CD4-positive, alpha-beta T cell treated with Interleukin-21 for 1 hour (primary cell): ENCODE measurements at regions not wholly inside any gene's neighbourhood (a gene's known extent, or its start where the extent isn't known, plus 50 kb on each side); places are given as distances from the start of the nearest gene placed in this dataset.

Experiments
- DNase-seq: peaks from one replicate; pipeline ENCODE4 v3.0.0-alpha.2; 2020

DNA sequence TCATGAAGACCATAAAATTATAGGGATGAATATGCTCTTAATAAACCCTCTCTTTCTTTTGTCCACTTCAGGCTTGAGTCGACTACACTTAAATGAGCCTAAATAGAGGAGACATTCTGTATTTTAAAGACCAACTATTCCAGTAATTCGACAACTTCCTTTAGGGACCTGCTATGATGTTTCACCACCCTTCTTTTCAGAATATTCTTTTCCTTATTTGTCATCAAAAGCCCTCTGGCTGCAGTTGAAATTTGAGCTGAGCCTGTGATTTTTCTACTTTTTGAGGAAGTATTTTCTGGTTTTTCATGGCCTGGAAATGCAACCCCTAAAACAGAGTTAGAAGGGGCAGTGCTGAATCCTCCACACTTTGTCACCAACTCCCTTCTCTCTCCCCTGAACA, 287.0 kb downstream of the EPHA4 start:
- DNase-seq, result no peak

DNA sequence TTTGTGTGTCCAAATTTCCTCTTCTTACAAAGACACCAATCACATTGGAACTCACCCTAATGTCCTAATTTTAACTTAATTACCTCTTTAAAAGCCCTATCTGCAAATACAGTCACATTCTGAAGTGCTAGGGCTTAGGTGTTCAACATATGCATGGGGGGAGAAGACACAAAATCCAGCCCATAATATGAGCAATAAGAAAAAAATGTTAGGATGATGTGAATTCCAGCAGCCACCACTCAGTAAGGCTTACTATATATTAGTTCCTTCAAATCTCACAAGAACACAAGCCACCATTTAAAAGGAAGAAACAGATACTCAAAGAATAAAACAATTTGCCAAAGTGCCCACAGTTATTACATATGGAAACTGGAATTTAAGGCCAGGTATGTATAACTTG, 285.7 kb downstream of the EPHA4 start:
- DNase-seq, result no peak

DNA sequence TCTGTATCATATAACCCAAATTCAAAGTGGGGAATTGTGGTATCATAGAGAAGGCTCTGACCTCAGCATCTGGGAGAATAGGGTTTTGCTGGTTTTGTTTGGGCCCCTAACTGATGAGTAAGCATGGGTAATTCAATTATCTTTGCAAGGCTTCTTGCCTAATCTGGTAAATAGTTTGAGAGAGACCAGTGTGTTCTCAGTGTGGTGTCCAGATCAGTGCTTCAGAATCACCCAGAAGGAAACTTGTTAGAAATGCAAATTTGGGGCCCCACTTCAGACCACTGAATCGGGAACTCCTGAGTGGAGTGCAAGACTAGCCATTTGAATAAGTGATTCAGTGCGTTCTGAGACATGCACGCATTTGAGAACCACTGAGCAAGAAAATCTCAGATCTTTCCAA, 282.7 kb downstream of the EPHA4 start:
- DNase-seq, result no peak

DNA sequence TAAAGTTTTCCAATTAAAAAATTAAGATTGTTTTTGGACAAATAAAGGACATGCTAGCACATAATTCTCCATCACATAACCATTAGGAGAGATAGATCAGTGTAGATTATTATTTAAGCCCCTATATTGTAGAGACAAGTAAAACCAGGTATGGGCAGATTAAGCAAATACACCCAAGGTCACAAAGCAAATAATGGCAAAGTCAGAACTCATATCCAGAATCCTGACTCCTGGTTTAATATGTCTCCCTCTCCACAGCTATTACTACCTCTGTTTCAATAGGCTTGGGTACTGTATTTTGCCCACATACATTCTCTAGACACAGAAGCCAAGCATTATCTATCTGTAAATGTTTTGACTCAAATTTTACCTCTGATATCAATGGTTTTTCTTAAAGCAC, 282.3 kb downstream of the EPHA4 start:
- no peak for DNase-seq

DNA sequence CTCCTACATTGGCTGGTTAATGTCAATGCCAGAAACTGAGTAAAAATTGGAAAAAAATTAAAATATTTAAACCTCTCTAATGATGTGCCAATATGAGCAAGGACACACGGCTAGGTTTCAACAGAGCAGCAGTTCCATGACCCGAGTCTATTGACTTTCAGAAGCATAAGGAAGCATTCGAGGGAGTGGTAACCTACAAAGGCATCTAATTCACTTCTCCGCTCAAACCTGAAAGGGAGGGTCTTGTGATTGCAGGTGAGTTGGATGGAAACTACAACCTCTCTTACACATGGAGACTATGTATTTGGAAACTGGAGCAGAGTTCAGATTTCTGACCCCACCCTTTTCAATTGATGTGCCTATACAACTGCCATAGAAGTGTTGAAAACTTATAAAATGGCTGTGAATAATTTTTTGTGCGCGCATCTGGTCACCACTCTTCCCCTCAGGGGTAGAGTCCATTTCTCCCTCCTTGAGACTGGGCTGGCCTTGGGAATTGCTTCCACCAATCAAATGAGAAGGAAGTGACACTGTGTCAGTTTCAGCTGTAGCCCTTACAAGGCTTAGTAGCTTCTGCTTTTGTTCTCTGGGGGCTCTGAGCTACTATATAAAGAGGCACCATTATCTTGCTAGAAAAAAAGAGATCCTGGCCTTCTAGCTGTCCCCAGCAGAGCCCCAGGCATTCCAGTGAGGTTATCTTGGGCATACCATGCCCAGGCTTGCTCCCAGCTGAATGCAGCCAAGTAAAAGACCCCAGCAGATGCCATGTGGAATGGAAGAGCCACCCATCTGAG, 278.0 kb downstream of the EPHA4 start:
- DNase-seq, result no peak

DNA sequence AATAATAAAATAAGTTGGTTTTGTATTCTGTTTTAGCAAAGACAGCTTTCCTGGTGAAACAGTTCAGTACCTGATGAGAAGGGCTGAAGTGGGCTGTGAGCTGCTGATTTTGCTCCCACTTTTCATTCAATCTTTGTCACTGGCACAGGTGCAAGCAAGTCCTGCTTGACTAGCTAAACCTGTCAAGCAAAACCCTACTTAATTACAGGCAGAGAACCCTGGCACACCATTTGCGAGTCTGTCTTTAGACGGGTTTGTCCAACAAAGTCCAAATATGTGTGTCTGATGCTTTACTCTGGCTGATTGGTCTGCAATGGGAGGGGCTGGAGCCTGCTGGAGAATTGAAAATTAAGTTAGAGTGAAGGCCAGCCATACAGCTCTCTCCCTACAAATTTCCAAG, 267.2 kb downstream of the EPHA4 start:
- DNase-seq, result no peak

DNA sequence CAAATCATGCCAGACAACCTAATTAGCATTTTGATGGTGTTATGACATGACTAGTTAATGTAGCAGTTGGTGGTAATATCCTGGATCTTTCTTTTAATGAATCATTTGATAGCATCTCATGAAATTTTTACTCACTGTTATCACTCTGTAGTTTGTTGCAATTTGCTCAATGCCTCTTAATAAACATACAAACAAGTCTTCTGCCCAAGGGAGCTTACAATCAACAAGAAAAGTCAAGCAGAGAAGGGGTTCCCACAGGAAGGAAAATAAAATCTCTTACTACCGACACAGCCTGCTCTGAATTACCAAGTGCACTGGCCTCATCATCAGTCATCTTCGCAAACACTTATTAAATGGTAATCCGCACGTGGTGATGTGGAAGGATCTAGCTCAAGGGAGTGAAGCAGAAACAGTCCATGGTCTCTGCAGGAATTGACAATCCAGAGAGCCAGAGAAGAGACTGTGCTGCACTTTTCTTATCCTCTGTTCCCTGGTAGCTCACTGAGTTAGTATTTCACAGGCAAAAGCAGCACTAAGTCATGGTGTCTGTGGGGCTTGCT, 263.5 kb downstream of the EPHA4 start:
- DNase-seq, result no peak

DNA sequence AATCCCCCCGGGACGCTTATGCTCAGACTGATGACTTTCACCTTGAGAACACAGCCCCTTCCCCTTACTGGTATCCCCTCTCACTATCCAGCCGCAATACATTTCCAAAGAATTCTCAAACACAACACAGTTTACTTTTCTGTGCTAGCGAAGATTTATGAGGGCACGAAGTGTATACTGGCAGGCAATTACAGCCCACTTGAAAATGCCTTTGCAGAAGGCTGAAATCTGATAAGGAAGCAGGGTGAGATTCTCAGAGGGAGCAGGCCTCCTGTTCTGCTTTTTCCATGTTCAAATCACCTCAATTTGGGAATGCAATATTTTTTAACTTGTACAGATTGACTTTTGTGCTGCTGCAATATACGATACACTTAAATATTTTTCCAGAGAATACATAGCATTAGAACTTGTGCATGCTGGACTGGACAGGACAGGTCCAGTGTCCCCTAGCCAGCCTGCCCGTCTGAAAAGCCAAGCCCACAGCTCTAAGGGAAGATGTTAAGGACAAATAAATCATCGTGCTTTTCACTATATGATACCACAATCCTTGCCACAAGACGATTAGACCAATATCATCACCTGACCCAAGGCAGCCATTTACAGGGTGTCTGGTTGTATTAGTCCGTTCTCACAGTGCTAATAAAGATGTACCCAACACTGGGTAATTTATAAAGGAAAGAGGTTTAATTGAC, 262.1 kb downstream of the EPHA4 start:
- no peak for DNase-seq

DNA sequence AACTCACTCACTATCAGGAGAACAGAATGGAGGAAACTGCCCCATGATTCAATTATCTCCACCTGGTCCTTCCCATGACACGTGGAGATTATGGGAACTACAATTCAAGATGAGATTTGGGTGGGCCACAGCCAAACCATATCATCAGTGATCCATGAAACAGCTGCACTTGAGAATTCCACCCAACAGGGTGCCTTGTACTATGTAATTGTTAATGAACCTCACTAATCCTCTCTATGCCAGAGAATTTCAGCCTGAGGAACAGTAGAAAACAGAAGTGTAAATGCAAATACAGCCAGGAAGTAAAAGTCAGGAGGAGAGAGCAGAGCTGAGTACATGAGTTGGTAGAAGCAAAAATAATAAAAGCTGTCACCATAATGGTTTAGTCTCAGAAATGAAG, 261.4 kb downstream of the EPHA4 start:
- DNase-seq, result no peak

DNA sequence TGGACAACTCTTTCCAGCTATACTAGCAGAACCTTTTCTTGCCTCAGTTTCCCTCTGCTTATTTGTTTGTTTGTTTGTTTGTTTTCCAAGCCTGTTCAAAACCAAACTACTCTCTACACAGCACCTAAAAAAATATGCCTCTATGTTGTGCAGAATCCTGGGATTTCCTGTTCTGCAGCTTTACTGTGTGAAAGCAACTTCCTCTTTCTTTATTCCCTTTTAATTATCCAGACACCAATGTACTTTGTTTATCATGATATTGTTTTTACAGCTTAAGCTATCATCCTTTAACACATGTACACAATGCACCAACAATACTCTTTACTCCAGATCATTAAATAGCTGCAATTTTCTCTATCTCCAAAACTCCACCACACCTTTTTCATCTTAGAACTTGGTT, 259.5 kb downstream of the EPHA4 start:
- DNase-seq, result no peak

DNA sequence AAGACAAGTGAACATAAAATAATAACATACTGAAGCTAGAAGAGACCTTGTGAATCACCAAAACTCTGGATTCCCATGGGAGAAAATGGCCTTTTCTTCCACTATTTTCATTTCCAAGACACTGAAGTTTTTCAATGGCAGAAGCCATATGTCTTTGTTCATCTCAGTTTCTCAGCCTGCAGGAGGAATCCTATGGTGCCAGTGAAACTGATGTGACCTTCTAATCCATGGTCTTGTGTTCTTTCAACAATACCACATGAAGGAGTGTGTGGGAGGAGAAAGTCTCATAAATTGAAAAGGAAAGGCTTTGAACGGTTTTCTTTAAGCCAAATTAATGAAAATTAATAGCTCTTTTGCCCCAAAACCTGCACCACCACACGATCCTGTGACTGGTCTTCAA, 257.3 kb downstream of the EPHA4 start:
- DNase-seq, result no peak

DNA sequence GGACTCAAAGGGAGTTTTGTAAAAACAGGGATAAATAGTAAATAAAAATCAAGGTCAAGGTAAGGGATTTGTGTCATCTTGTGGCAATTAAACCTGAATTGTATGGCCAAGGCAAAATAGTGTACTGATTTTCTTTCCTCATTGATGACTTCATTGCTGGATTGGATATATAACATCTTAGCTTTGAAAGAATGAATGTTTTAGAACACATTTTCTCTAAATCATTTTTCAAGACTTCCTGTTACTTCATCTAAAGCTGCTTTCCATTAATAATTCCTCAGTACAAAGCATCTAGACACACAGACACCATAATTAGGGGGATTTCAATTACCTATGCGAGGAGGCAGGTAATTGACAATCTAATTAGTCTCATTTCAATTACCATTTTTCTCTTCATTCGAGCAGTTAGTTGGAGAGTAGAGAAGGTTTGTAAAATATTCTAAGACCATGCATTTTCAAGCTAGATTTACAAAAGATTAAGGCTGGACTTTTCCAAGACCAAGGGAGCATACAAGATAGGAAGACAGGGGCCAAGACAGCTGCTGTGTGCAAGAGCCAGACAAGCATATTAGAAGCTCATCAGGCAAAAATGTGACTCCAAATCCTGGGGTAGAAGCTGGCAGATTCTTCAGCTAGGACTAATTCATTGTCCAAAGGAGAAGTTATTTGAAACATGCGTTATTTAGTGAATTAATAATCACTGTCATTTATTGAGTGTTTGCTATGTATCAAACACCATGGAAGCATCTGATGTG, 253.6 kb downstream of the EPHA4 start:
- no peak for DNase-seq

DNA sequence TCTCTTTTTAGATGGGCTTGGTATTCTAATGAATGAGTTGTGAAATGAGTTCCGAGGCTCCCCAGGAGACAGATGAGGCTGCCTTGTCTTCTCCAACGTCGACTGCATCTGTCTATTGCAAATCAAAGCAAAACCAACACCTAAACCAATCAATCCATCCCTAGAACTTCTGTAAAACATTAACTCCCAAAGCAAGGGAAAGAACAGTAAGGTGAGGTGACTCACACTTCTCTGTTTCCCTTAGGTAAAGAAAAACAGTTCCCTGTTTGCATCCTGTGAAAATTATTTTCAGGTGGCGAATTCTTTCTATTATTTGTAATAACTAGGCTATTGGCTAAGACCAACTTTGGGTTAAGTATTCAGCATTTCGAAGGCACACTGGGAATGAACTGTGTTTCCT, 249.4 kb downstream of the EPHA4 start:
- DNase-seq, result no peak

DNA sequence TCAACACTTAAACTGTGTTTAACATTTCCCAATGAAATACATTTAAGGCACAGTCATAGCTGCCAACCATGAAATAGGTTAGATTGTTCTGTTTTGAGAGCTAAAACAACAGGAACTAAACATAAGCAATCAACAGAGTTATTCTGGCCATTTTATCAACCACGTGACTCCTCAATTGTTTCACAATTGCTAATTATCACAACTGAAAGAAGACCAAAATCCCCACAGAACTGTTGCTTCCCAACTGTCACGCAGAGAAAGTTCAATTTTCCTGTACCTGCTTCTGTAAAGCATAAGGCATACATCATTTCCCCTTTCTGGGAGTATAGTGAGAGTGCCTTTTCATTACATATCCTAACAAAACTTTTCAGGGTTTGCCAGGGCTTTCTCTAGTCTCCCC, 248.6 kb downstream of the EPHA4 start:
- no peak for DNase-seq

DNA sequence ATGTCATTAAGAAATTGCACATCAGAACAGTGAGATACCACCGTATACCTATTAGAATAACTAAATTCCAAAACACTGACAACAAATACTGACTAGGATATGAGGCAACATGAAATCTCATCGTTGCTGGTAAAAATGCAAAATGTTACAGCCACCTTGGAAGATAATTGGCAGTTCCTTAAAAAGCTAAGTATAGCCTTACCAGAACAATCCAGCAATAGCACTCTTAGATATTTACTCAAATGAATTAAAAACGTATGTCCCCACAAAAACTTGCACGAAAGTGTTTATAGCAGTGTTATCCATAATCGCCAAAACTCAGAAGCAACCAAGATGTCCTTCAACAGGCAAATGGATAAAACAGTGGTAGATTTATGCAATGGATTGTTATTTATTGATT, 241.7 kb downstream of the EPHA4 start:
- no peak for DNase-seq

DNA sequence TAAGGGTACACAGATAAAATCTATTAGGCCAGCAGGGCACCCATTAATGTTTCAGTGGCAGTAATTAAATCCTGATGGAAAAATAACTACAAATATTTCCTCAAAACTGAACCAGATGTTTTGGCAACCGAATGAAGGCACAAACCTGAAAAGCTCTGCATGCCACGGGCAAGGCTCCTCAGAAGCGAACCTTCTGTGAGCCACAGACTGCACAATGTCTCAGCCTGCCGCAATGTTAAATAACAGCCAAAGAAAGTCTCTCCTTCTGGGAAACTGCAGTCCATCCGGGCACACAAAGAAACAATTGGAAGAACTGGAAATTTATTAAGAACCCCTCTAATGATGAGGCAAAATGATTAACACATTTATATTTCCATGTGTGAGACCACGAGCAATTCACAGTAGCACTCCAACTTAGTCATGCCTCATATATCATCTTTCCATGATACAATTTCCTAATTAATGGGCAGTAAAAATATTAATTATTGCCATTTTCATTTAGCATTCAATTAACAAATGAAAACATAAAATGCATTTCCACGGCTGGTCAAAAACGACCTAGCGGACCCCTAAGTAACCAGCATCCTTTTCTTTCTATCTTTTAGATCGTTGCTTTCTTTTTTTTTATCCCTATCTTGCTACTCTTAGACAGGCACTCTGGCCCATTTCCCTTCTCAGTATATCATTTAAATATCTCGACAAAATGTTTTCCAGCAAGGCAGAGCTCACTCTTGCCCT, 237.5 kb downstream of the EPHA4 start:
- DNase-seq, result no peak

DNA sequence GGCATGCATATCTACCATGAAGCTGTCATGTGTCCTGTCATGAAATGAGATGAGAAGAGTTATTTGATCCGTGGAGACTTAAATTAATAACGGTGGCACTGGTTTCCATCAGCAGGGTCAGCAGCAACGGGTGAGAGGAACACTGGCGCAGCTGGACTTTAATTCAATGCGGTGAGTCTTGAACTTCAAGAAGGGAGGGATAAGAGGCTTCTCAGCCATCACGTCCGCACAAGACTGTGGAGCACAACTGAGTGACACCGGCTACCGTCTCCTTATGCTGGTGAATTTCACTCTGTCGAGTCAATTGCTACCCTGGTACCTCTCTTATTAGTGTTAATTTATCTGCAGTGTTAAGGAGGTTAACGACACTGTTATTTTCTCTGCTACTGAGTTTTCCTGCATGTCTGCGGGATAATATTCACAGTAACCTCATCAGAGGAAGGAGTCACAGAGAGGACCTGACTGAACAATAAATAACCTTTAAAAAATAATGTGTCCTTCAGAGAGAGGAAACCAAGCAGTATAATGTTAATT, 236.8 kb downstream of the EPHA4 start:
- DNase-seq, result no peak

DNA sequence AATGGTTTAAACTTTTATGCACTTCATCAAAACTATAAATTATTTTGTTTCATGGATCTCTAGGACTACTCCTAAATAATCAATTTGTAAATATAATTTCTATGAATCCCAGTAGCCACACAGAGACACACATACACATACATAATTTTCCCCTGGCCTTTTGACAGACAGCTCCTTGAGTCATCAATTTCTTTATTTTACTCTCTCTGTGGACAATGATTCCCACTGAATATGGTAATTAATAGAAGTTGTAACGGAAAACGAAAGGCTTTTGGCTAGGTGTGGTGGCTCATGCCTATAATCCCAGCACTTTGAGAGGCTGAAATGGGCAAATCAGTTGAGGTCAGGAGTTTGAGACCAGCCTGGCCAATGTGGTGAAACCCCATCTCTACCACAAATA, 235.1 kb downstream of the EPHA4 start:
- DNase-seq, result no peak

DNA sequence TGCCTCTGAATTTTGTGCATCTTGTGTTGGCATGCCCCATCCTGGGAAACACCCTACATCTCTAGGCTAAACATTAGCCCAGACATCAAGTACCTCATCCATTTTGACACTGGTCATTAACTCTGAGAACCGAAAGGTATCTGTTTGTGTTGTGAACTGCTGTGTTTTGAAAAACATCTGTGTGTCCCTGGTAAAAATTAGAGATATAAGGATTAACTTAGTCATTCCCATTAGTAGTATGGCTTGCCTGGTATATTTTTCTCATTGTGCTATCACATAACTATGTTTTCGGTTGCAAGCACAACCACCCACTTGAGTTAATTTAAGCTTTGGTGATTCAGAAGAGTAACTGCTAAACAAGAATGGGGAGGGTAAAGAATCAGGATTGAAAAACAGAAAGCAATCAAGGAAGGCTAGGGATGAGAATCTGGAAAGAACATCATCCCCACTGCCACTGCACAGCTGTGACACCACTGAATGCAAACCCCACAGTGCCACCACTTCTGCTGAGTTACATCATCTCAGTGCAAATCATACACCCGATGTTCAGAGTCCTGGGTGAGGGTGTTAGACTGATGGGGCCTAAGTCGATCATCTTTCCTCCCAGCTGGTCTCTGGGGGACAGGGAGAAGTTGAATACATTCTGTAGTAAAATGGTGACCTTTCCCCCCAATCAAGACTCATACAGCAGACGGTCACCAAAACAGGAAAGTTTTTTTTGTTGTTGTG, 234.0 kb downstream of the EPHA4 start:
- DNase-seq, result no peak

DNA sequence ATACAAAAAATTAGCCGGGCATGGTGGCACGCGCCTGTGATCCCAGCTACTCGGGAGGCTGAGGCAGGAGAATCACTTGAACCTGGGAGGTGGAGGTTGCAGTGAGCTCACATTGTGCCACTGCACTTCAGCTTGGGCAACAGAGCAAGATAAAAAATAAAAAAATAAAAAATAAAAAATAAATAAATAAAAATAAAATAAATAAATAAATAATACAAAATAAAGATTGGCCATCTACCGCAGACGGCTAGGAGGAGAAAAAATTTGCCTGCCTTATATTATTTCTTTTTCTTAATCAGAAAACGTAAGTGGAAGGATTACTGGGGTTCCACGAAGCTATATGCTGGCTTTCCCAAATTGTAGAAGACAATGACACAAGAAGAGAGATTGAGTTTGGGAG, 229.7 kb downstream of the EPHA4 start:
- no peak for DNase-seq

DNA sequence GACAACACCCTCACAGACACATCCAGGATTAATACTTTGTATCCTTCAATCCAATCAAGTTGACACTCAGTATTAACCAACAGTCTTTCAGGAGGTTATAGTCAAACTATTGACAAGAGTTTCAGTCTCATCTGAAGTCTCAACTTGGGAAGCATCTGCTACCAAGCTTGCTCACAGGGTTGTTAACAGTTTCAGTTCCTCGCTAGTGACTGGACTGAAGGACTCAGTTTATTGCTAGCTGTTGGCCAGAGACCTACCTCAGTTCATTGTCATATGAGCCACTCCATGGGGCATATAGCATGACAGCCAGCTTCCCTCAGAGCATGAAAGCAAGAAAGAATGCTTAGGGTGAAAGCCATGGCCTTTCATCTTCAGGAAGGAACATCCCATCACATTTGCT, 228.6 kb downstream of the EPHA4 start:
- no peak for DNase-seq

DNA sequence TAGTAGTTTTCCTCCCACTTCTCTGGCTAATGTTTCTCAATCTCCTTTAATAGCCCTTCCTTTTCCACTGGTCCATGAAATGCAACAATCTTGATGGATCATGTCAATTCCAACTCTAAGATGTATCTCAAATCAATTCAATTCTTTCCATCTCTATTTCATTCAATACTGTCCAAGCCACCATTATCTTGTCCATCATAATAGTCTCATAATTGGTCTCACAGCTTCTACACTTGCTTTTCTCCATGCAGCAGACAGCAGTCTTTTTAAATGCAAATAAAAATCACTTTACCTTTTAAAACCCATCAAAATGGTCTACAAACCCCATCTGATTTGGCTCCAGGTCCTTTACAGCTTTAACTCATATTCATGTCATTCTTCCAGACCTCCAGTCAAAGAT, 226.6 kb downstream of the EPHA4 start:
- DNase-seq, result no peak
